ENCODE measurements at regions not wholly inside any gene's neighbourhood (a gene's known extent, or its start where the extent isn't known, plus 50 kb on each side); places are given as distances from the start of the nearest gene placed in this dataset.

- TF ChIP-seq CTCF (IDR thresholded peaks at IDR 0.05) (no peak), POLR2A (IDR thresholded peaks at IDR 0.05) (no peak)
These were observed 88.7 kb upstream of the IQSEC1 start for GRCh38 chr3:13161771-13162535.

All from uterus (tissue), 2 donors.